DND-41 (cell line): ENCODE measurements at regions not wholly inside any gene's neighbourhood (a gene's known extent, or its start where the extent isn't known, plus 50 kb on each side); places are given as distances from the start of the nearest gene placed in this dataset.

Experiments used
- EZH2 ChIP-seq: IDR thresholded peaks from 3 replicates; pipeline ENCODE4 v1.6.1; 2012; ENCODE audit warnings: borderline replicate concordance, low read depth, mild to moderate bottlenecking, moderate library complexity, low read length, inconsistent platforms; ENCODE audit not compliant: severe bottlenecking
- TF ChIP-seq, protein P1 (sequence below): IDR thresholded peaks from 2 replicates; pipeline ENCODE4 v1.5.1; 2012; ENCODE audit warnings: borderline replicate concordance, low read length, moderate library complexity, mild to moderate bottlenecking; ENCODE audit not compliant: poor library complexity, severe bottlenecking; ENCODE audit errors: extremely low read depth

DNA sequence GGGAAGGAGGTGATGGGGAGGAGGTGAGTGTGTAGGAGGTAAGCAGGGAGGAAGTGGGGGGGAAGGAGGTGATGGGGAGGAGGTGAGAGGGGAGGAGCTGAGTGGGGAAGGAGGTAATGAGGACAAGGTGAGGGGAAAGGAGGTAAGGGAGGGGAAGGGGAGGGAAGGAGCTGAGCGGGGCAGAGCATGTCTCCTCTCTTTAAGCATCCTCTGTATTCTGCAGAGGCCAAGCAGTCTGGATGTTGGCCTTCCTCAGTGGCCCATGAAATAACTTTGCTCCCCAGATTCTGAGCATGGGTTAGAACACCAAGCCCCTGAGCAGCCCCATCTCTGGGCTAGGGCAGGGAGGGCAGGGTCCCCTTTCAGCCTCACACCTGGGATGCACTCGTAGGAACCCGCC lies 84.6 kb downstream of the EDN3 start:
- TF ChIP-seq, protein P1, sequence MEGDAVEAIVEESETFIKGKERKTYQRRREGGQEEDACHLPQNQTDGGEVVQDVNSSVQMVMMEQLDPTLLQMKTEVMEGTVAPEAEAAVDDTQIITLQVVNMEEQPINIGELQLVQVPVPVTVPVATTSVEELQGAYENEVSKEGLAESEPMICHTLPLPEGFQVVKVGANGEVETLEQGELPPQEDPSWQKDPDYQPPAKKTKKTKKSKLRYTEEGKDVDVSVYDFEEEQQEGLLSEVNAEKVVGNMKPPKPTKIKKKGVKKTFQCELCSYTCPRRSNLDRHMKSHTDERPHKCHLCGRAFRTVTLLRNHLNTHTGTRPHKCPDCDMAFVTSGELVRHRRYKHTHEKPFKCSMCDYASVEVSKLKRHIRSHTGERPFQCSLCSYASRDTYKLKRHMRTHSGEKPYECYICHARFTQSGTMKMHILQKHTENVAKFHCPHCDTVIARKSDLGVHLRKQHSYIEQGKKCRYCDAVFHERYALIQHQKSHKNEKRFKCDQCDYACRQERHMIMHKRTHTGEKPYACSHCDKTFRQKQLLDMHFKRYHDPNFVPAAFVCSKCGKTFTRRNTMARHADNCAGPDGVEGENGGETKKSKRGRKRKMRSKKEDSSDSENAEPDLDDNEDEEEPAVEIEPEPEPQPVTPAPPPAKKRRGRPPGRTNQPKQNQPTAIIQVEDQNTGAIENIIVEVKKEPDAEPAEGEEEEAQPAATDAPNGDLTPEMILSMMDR: no peak
- no peak for TF ChIP-seq EZH2
